B cell (primary cell): ENCODE measurements at regions not wholly inside any gene's neighbourhood (a gene's known extent, or its start where the extent isn't known, plus 50 kb on each side); places are given as distances from the start of the nearest gene placed in this dataset.

Experiments
- EZH2 ChIP-seq: IDR thresholded peaks from 2 replicates; pipeline ENCODE4 v1.6.1; 2012; ENCODE audit warnings: borderline replicate concordance, low read depth, mild to moderate bottlenecking, moderate library complexity, low read length; ENCODE audit not compliant: insufficient read depth, poor library complexity, severe bottlenecking
- TF ChIP-seq, protein P1 (sequence below): fragments of 200-600 bp; IDR thresholded peaks from one replicate; pipeline ENCODE4 v1.8.0; 2022; ENCODE audit warnings: antibody characterized with exemption, mild to moderate bottlenecking

- TF ChIP-seq, protein P1, sequence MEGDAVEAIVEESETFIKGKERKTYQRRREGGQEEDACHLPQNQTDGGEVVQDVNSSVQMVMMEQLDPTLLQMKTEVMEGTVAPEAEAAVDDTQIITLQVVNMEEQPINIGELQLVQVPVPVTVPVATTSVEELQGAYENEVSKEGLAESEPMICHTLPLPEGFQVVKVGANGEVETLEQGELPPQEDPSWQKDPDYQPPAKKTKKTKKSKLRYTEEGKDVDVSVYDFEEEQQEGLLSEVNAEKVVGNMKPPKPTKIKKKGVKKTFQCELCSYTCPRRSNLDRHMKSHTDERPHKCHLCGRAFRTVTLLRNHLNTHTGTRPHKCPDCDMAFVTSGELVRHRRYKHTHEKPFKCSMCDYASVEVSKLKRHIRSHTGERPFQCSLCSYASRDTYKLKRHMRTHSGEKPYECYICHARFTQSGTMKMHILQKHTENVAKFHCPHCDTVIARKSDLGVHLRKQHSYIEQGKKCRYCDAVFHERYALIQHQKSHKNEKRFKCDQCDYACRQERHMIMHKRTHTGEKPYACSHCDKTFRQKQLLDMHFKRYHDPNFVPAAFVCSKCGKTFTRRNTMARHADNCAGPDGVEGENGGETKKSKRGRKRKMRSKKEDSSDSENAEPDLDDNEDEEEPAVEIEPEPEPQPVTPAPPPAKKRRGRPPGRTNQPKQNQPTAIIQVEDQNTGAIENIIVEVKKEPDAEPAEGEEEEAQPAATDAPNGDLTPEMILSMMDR = no peak
- no peak for TF ChIP-seq EZH2
These were observed 419.2 kb downstream of the BUD13 start for GRCh38 chr11:116353589-116353988.
